MM.1S (cell line): ENCODE measurements at regions not wholly inside any gene's neighbourhood (a gene's known extent, or its start where the extent isn't known, plus 50 kb on each side); places are given as distances from the start of the nearest gene placed in this dataset.

Experiments
- CTCF ChIP-seq: fragments of 300-600 bp; sonication (generic); IDR thresholded peaks from 2 replicates; pipeline ENCODE4 v1.5.1; 2016; ENCODE audit warnings: antibody characterized with exemption, low read length, mixed read lengths
- EZH2 ChIP-seq: fragments of 300-600 bp; sonication (generic); optimal IDR thresholded peaks from 2 replicates; pipeline ENCODE3; 2017; ENCODE audit warnings: low read depth, mild to moderate bottlenecking, antibody characterized with exemption, low read length, mixed read lengths
- EZH2phosphoT487 ChIP-seq: fragments of 300-600 bp; sonication (generic); IDR thresholded peaks from 2 replicates; pipeline ENCODE4 v1.6.1; 2018; ENCODE audit warnings: antibody characterized with exemption, low read length

GRCh38 chr12:60066655-60067054, 470.8 kb downstream of the SLC16A7 start:
- TF ChIP-seq CTCF (no peak), EZH2 (no peak), EZH2phosphoT487 (no peak)
